Esophagus muscularis mucosa (tissue), 4 donors: ENCODE measurements at regions not wholly inside any gene's neighbourhood (a gene's known extent, or its start where the extent isn't known, plus 50 kb on each side); places are given as distances from the start of the nearest gene placed in this dataset.
"Not testable (repeated sequence)": the region's sequence is repeated elsewhere in the genome, so short reads cannot be mapped to it uniquely, and the experiment has no call there.

Experiments used
- DNase-seq: peaks from one replicate; pipeline ENCODE4 v3.0.0-alpha.2; 2017; ENCODE audit errors: extremely low spot score
- H3K27ac ChIP-seq, 4 donors: fragments of 200-600 bp; sonication (generic); replicated peaks in 1 of 4; 1 replicate in 3 of 4; 2 replicates in 1 of 4; pipeline ENCODE4 v1.5.1; 2016 to 2019; ENCODE audit warnings: mild to moderate bottlenecking in 1 of 4
- H3K27me3 ChIP-seq, 4 donors: fragments of 200-600 bp; sonication (generic); one replicate each; pipeline versions ENCODE4 v1.5.1 to v1.6.0; 2016 to 2019
- H3K36me3 ChIP-seq, 4 donors: fragments of 200-600 bp; sonication (generic); one replicate each; pipeline ENCODE4 v1.5.1; 2016 to 2019
- H3K4me1 ChIP-seq, 4 donors: fragments of 200-600 bp; sonication (generic); one replicate each; pipeline ENCODE4 v1.5.1; 2016 to 2019
- H3K4me3 ChIP-seq, 4 donors: fragments of 200-600 bp; sonication (generic); 1 replicate in 2 of 4; 2 replicates in 2 of 4; pipeline ENCODE4 v1.5.1; 2016 to 2019; ENCODE audit warnings: mild to moderate bottlenecking in 4 of 4, moderate library complexity in 1 of 4
- H3K9me3 ChIP-seq, 4 donors: fragments of 200-600 bp; sonication (generic); 1 replicate in 3 of 4; 2 replicates in 1 of 4; pipeline ENCODE4 v1.5.1; 2016 to 2019
- EP300 ChIP-seq: sonication (generic); formaldehyde crosslinking; IDR thresholded peaks from one replicate; pipeline ENCODE4 v1.6.1; 2017; ENCODE audit warnings: antibody characterized with exemption
- POLR2A ChIP-seq: fragments of 450-650 bp; IDR thresholded peaks from one replicate; pipeline ENCODE4 v1.6.1; 2017; ENCODE audit warnings: antibody characterized with exemption, moderate library complexity, mild to moderate bottlenecking, low read depth
- POLR2AphosphoS5 ChIP-seq, 2 donors: sonication (generic); formaldehyde crosslinking; IDR thresholded peaks; one replicate each; pipeline ENCODE4 v1.6.1; 2017; ENCODE audit warnings: antibody characterized with exemption in 2 of 2
- WGBS: methylation state at CpG from one replicate; pipeline ENCODE4 v1.1.5; 2018; 5-methylcytosine and 5-hydroxymethylcytosine counted together
- intact Hi-C: fragments of 100-400 bp; cut with DNase I; formaldehyde crosslinking; loops from one replicate; pipeline ENCODE4 v1.15.1; 2023
- TF ChIP-seq, protein P1 (sequence below), 3 experiments: fragments of 200-600 bp in 2 of 3; fragments of 450-650 bp in 1 of 3; sonication (generic) in 2 of 3; IDR thresholded peaks; one replicate each; pipeline ENCODE4 v1.5.1; 2017 to 2019; ENCODE audit warnings: antibody characterized with exemption in 3 of 3, mild to moderate bottlenecking in 2 of 3, moderate library complexity in 1 of 3

DNA sequence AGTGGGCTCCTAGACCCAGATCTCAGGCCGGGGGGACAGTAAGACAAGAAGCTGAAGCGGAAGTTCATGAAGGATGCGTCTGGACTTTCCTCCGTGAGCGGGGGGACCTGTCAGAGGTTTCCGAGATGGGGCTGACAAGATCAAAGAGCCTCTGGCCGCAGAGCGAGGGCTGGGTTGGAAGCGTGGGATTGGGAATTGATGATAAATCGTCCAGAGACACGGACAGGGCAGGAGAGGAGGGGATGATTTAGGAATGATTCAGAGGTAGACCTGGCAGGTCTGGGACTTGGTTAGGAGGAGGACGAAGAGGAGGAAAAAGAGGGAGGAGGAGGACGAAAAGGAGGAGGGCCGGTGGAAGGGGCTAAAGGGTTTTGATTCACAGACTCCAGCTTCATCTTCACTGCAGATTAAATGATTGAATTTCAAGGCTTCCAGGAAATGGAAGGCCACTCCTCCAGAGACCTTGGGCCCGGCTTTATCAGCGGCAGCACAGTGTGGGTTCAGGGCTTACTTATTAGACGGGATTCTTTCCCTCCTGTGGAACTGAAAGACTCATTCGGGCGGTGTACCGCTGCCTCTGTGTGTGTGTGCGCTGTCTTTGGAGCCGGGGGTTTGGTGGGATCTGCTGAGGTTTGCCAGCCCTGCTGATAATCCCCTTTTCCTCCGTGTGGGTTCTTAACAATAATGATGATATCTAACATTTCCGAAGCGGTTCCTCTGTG, 85.7 kb upstream of the SLC45A1 start:
- Histone ChIP-seq H3K9me3 (no peaks in the 10 kb centered on the region), H3K4me1 (peaks cover 0 to 15% (median 10%) of the 10 kb centered on the region in 4 donors), H3K27ac (no peak overlapping the region), H3K27me3 (no peaks in the 10 kb centered on the region), H3K36me3 (no peaks in the 10 kb centered on the region), H3K4me3 (no peak overlapping the region)
- TF ChIP-seq POLR2A (no peak), POLR2AphosphoS5 (IDR thresholded peaks at IDR 0.05) (no peak), EP300 (no peak)
- TF ChIP-seq, protein P1, sequence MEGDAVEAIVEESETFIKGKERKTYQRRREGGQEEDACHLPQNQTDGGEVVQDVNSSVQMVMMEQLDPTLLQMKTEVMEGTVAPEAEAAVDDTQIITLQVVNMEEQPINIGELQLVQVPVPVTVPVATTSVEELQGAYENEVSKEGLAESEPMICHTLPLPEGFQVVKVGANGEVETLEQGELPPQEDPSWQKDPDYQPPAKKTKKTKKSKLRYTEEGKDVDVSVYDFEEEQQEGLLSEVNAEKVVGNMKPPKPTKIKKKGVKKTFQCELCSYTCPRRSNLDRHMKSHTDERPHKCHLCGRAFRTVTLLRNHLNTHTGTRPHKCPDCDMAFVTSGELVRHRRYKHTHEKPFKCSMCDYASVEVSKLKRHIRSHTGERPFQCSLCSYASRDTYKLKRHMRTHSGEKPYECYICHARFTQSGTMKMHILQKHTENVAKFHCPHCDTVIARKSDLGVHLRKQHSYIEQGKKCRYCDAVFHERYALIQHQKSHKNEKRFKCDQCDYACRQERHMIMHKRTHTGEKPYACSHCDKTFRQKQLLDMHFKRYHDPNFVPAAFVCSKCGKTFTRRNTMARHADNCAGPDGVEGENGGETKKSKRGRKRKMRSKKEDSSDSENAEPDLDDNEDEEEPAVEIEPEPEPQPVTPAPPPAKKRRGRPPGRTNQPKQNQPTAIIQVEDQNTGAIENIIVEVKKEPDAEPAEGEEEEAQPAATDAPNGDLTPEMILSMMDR (IDR thresholded peaks at IDR 0.05) = no peak
- DNase-seq = no peak
- intact Hi-C loops = no loop called here
- 74% methylated on average over 25 of the region's 25 CpGs for WGBS

DNA sequence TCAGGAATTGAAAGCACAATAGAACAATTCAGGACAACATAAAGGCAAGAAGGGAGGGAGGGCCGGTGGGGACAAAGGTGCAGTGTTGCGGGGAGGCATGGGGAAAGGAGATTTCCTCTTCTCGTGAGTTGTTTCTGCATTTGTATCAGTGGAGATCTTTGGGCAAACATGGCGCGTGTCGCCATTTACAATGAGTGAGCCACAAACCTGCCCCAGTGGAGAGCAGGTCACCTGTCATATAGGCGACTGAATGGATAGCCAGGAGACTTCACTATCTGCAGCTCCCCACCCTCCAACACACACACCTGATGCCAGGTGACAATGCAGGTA, 87.7 kb upstream of the SLC45A1 start:
- no peak for TF ChIP-seq POLR2A
- TF ChIP-seq EP300 = no peak
- peak in 1 of 2 donors; percentile 35 for TF ChIP-seq POLR2AphosphoS5 (IDR thresholded peaks at IDR 0.05)
- TF ChIP-seq, protein P1 (IDR thresholded peaks at IDR 0.05) = no peak

DNA sequence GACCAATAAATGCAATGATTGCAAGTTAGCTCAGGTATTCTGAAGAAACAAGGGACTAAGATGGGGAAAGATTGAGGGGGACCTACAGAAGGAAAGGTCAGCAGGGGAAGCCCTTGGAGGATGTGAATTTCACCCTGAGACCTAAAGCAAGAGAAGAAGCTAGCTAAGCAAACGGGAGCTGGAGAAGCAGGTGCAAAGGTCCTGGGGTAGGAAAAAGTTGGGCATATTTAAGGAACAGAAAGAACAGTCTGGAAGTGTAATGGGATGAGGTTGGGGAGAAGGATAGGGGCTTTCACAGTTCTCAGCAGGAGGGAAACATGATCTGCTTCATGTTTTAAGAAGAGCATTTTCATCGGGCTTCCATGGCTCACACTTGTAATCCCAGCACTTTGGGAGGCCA, 89.7 kb upstream of the SLC45A1 start:
- intact Hi-C loops = no loop called here

More for the DNA sequence above, 87.7 kb upstream of the SLC45A1 start:
- WGBS = 83% methylated on average over 7 of the region's 7 CpGs
- Histone ChIP-seq H3K27ac (peak overlapping the region; percentile 50 to 66 (median 64)), H3K9me3 (no peaks in the 10 kb centered on the region), H3K4me1 (peaks cover 0 to 15% (median 10%) of the 10 kb centered on the region in 4 donors), H3K27me3 (no peaks in the 10 kb centered on the region), H3K4me3 (no peak overlapping the region), H3K36me3 (no peaks in the 10 kb centered on the region)
- intact Hi-C loops = no loop called here
- DNase-seq = no peak

DNA sequence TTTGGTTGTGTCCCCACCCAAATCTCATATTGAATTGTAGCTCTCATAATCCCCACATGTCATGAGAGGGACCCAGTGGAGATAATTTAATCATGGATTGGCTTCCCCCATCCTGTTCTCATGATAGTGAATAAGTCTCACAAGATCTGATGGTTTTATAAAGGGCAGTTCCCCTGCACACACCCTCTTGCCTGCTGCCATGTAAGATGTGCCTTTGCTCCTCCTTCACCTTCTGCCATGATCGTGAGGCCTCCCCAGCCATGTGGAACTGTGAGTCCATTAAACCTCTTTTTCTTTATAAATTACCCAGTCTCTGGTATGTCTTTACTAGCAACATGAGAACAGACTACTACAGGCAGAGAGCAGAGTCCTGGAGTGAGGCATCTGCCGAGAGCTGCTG, 90.2 kb upstream of the SLC45A1 start:
- H3K4me3 ChIP-seq, H3K9me3 ChIP-seq, intact Hi-C loops, H3K36me3 ChIP-seq, DNase-seq, H3K27me3 ChIP-seq, H3K27ac ChIP-seq: not testable (repeated sequence)
- H3K4me1 ChIP-seq = peaks cover 0 to 15% (median 12%) of the 10 kb centered on the region in 4 donors
- 91% methylated on average over 2 of the region's 2 CpGs for WGBS

More for the DNA sequence above, 89.7 kb upstream of the SLC45A1 start:
- TF ChIP-seq POLR2A = no peak
- TF ChIP-seq, protein P1 (IDR thresholded peaks at IDR 0.05) = no peak
- no peak for TF ChIP-seq EP300
- no peak for TF ChIP-seq POLR2AphosphoS5 (IDR thresholded peaks at IDR 0.05)
- Histone ChIP-seq H3K4me1 (peaks cover 0 to 15% (median 12%) of the 10 kb centered on the region in 4 donors), H3K27me3 (no peaks in the 10 kb centered on the region), H3K36me3 (no peaks in the 10 kb centered on the region), H3K9me3 (no peaks in the 10 kb centered on the region), H3K27ac (no peak overlapping the region), H3K4me3 (no peak overlapping the region)
- DNase-seq = no peak
- 97% methylated on average over 2 of the region's 2 CpGs for WGBS

DNA sequence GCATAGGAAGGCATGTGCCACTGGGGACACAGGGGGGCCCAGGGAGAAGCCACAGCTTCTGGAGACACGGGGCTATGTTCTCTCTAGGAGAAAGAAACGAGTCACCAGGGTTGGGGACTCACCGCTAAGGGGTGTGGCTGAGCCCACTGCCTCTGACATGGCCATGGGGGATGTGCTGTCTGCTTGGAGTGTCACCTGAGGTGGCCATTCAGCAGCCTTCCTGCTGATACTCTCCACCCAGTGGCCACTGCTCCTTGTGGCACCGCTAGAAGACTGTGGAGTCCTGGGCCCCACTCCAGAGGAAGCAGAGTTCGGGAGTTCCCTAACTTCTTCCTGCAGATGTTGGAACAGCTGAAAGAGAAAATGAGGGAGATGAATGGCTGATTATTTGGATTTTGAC, 91.2 kb upstream of the SLC45A1 start:
- DNase-seq = no peak
- H3K27me3 ChIP-seq = no peaks in the 10 kb centered on the region
- H3K36me3 ChIP-seq = no peaks in the 10 kb centered on the region
- no peak overlapping the region for H3K27ac ChIP-seq
- 73% methylated on average over 5 of the region's 5 CpGs for WGBS
- TF ChIP-seq POLR2AphosphoS5 (IDR thresholded peaks at IDR 0.05) = no peak
- TF ChIP-seq EP300 = no peak
- TF ChIP-seq, protein P1 (IDR thresholded peaks at IDR 0.05) = no peak
- no peak for TF ChIP-seq POLR2A
- intact Hi-C loops = no loop called here
- H3K4me3 ChIP-seq = no peak overlapping the region
- H3K4me1 ChIP-seq = peaks cover 0 to 15% (median 12%) of the 10 kb centered on the region in 4 donors
- no peaks in the 10 kb centered on the region for H3K9me3 ChIP-seq

DNA sequence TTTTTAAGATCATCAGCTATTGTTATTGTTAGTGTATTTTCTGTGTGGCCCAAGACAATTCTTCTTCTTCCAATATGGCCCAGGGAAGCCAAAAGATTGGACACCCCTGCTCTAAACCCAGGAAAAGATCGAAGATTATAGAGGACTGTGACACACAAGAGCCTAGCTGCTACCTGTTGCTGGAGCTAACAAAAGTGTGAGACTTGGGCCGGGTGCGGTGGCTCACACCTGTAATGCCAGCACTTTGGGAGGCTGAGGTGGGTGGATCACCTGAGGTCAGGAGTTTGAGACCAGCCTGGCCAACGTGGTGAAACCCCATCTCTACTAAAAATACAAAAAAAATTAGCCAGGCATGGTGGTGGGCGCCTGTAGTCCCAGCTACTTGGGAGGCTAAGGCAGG, 91.9 kb upstream of the SLC45A1 start:
- WGBS = 87% methylated on average over 5 of the region's 5 CpGs

More for the DNA sequence above, 91.9 kb upstream of the SLC45A1 start:
- H3K4me3 ChIP-seq, H3K36me3 ChIP-seq, H3K27me3 ChIP-seq, DNase-seq, H3K9me3 ChIP-seq, intact Hi-C loops, H3K27ac ChIP-seq: not testable (repeated sequence)
- peaks cover 0 to 19% (median 14%) of the 10 kb centered on the region in 4 donors for H3K4me1 ChIP-seq
